Glutamatergic neuron (in vitro differentiated cells): ENCODE measurements at regions not wholly inside any gene's neighbourhood (a gene's known extent, or its start where the extent isn't known, plus 50 kb on each side); places are given as distances from the start of the nearest gene placed in this dataset.

Source experiments
- DNase-seq: peaks from one replicate; pipeline ENCODE4 v3.0.0; 2022
- H3K27ac Mint-ChIP-seq: one replicate; pipeline ENCODE4 v1.8.0; 2020; ENCODE audit warnings: mild to moderate bottlenecking, mixed read lengths, inconsistent platforms; ENCODE audit not compliant: unreplicated experiment
- H3K27me3 Mint-ChIP-seq: one replicate; pipeline ENCODE4 v1.8.0; 2020; ENCODE audit warnings: mild to moderate bottlenecking, moderate library complexity, mixed read lengths, inconsistent platforms; ENCODE audit not compliant: unreplicated experiment
- H3K36me3 Mint-ChIP-seq: one replicate; pipeline ENCODE4 v1.8.0; 2020; ENCODE audit warnings: mild to moderate bottlenecking, mixed read lengths, inconsistent platforms; ENCODE audit not compliant: unreplicated experiment
- H3K4me1 Mint-ChIP-seq: one replicate; pipeline ENCODE4 v1.8.0; 2020; ENCODE audit warnings: mild to moderate bottlenecking, low read depth, mixed read lengths, inconsistent platforms; ENCODE audit not compliant: unreplicated experiment
- H3K4me3 Mint-ChIP-seq: one replicate; pipeline ENCODE4 v1.8.0; 2020; ENCODE audit warnings: mild to moderate bottlenecking, mixed read lengths, inconsistent platforms; ENCODE audit not compliant: unreplicated experiment
- H3K9me3 Mint-ChIP-seq: one replicate; pipeline ENCODE4 v1.8.0; 2020; ENCODE audit warnings: mild to moderate bottlenecking, moderate library complexity, mixed read lengths, inconsistent platforms; ENCODE audit not compliant: unreplicated experiment
- TF ChIP-seq, protein P1 (sequence below): fragments of 200-600 bp; sonication (generic); IDR thresholded peaks from one replicate; pipeline ENCODE4 v1.5.0; 2021; ENCODE audit not compliant: partially characterized antibody, unreplicated experiment

DNA sequence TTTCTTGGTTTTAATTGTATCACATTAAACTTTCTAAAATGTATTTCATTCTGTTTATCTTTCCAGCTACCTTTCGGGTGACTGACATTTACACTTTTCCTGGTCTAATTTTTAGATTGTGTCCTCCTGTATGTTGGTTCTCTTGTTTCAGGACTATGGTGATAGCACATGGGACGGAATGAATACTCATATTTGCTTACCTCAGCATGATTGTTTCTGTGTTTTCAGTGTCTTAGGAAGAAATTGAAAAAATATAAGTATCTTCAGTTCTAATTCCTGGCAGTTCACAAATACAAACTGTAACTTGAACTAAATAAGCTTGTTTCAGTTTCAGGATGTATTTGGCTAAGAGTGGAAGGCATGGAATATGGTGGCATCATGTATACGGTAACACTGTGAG is 80.1 kb upstream of the ROBO1 start:
- Mint-ChIP-seq H3K9me3 (no peaks in the 10 kb centered on the region), H3K27me3 (no peaks in the 10 kb centered on the region), H3K27ac (no peak overlapping the region), H3K36me3 (no peaks in the 10 kb centered on the region), H3K4me3 (no peak overlapping the region), H3K4me1 (no peaks in the 10 kb centered on the region)
- TF ChIP-seq, protein P1, sequence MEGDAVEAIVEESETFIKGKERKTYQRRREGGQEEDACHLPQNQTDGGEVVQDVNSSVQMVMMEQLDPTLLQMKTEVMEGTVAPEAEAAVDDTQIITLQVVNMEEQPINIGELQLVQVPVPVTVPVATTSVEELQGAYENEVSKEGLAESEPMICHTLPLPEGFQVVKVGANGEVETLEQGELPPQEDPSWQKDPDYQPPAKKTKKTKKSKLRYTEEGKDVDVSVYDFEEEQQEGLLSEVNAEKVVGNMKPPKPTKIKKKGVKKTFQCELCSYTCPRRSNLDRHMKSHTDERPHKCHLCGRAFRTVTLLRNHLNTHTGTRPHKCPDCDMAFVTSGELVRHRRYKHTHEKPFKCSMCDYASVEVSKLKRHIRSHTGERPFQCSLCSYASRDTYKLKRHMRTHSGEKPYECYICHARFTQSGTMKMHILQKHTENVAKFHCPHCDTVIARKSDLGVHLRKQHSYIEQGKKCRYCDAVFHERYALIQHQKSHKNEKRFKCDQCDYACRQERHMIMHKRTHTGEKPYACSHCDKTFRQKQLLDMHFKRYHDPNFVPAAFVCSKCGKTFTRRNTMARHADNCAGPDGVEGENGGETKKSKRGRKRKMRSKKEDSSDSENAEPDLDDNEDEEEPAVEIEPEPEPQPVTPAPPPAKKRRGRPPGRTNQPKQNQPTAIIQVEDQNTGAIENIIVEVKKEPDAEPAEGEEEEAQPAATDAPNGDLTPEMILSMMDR: no peak
- DNase-seq: no peak

DNA sequence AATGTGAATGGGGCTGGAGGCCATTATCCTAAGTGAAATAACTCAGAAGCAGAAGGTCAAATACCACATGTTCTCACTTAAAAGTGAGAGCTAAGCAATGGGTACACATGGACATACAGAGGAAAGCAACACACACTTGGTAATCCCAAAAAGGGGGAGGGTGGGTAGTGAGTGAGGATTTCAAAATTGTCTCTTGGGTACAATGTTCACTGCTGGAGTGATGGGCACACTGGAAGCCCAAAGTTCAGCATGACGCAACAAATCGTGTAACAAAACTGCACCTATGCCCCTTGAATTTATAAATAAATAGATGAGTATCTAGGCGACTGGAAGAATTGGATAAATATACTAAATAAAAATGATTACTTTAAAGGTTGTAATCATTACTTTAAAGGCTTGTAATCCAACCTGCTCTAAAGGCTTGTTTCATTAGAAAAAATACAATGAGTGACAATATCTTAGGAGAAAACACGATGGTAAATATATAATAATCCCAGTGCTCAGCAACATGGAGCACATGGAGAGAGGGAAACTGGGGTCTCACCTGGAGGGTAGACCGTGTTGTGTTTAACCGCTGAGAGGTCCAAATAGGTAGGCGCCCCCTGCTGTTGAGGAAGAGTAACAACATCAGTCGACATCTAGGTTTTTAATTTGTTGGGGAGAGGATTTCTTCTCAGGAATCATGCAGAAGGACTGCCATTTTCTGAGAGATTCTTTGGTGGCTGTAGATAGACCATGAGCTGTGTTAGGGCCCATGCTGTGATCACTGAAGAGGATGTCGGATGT is 78.5 kb upstream of the ROBO1 start:
- Mint-ChIP-seq H3K4me1 (no peaks in the 10 kb centered on the region), H3K4me3 (no peak overlapping the region), H3K27me3 (no peaks in the 10 kb centered on the region), H3K36me3 (no peaks in the 10 kb centered on the region), H3K27ac (no peak overlapping the region), H3K9me3 (no peaks in the 10 kb centered on the region)
- peak; percentile 16 for DNase-seq
- TF ChIP-seq, protein P1: peak; percentile 82

DNA sequence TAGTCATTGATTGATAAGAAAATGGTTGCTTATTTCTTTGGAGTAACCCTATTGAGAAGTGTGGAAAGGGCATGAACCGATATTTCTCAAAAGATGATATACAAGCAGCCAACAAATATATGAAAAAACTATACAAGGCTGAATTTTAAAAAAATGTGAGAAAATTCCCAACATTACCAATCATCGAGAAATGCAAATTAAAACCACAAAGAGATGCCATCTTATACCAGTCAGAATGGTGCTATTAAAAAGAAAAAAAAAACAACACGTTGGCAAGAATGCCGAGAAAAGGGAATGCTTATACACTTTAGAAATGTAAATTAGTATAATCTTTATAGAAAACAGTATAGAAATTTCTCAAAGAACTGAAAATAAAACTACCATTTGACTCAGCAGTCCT is 77.7 kb upstream of the ROBO1 start:
- Mint-ChIP-seq H3K36me3 (no peaks in the 10 kb centered on the region), H3K4me3 (no peak overlapping the region), H3K27ac (no peak overlapping the region), H3K4me1 (no peaks in the 10 kb centered on the region), H3K27me3 (no peaks in the 10 kb centered on the region), H3K9me3 (no peaks in the 10 kb centered on the region)
- DNase-seq: no peak
- TF ChIP-seq, protein P1: no peak

GRCh38 chr3:79844176-79844575 is 76.4 kb upstream of the ROBO1 start:
- Mint-ChIP-seq H3K36me3 (no peaks in the 10 kb centered on the region), H3K4me1 (no peaks in the 10 kb centered on the region), H3K4me3 (no peak overlapping the region), H3K27ac (no peak overlapping the region), H3K27me3 (no peaks in the 10 kb centered on the region), H3K9me3 (no peaks in the 10 kb centered on the region)
- TF ChIP-seq, protein P1: no peak
- DNase-seq: no peak

DNA sequence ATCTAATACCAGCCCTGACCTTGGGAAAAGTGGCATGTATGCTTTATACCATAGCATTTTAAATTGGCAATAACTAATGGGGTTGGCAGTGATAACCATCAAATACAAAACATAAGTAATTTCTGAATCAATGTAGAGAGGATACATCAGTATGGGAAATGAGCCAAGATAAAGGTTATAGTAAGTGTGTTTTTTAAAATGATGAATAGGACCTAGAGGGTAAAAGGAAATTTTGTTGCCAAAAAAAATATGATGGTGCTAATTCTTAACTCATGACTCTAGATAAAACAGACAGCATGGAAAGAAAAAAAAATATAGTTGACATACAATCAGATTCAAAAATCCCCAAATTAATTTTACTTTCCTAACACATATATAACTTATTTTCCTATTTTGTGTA is 75.4 kb upstream of the ROBO1 start:
- TF ChIP-seq, protein P1: no peak
- Mint-ChIP-seq H3K36me3 (no peaks in the 10 kb centered on the region), H3K4me1 (no peaks in the 10 kb centered on the region), H3K4me3 (no peak overlapping the region), H3K9me3 (no peaks in the 10 kb centered on the region), H3K27ac (no peak overlapping the region), H3K27me3 (no peaks in the 10 kb centered on the region)
- DNase-seq: no peak
